GM12891 (cell line): ENCODE measurements at regions not wholly inside any gene's neighbourhood (a gene's known extent, or its start where the extent isn't known, plus 50 kb on each side); places are given as distances from the start of the nearest gene placed in this dataset.

ENCODE experiments used
- POLR2A ChIP-seq: IDR thresholded peaks from 2 replicates; pipeline ENCODE4 v1.6.1; 2011; ENCODE audit warnings: low read depth, low read length, control low read depth
- TAF1 ChIP-seq: IDR thresholded peaks from 2 replicates; pipeline ENCODE4 v1.6.1; 2011; ENCODE audit warnings: low read depth, low read length, control low read depth

DNA sequence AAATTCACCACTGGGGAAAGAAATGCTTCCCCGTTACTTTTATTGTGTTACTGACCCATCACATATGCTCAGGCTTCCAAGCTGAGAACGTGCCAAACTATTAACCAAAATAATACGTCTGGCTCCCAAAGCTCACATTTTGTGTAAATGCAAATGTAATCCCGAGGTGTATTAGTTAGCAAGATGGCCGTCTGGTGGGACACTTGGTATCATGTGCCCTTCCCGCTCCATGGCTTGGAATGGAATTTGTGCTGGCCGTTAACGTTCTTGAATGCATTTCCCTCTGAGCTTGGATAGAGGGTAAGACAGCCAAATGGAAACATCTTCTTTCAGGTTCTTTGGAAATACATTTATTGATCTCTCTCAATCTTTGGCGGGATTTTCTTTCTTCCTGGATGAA, 105.0 kb downstream of the MFAP3L start:
- TF ChIP-seq POLR2A, result no peak
- TF ChIP-seq TAF1, result no peak
